Natural killer cell (primary cell): ENCODE measurements at regions not wholly inside any gene's neighbourhood (a gene's known extent, or its start where the extent isn't known, plus 50 kb on each side); places are given as distances from the start of the nearest gene placed in this dataset.

Experiments
- ATAC-seq, 3 donors: fragments of 150-1000 bp in 2 of 3; fragments of 200-7000 bp in 1 of 3; cut with Tn5 transposase; 1 replicate in 1 of 3; 2 replicates in 2 of 3; pipeline ENCODE4 v1.10.0; 2021; ENCODE audit warnings: mild to moderate bottlenecking in 2 of 3, moderate library complexity in 2 of 3
- DNase-seq, 2 donors: peaks; one replicate each; pipeline versions ENCODE4 v3.0.0 to v3.0.0-alpha.2; 2013 to 2021; ENCODE audit warnings: mixed read lengths in 1 of 2
- H3K27ac ChIP-seq: one replicate; pipeline ENCODE4 v1.5.1; 2013; ENCODE audit warnings: mild to moderate bottlenecking, low read length
- H3K27me3 ChIP-seq: one replicate; pipeline ENCODE4 v1.6.1; 2013; ENCODE audit warnings: low read length; ENCODE audit not compliant: control insufficient read depth, insufficient read depth
- H3K36me3 ChIP-seq: one replicate; pipeline ENCODE4 v1.6.1; 2013; ENCODE audit warnings: low read length; ENCODE audit not compliant: control insufficient read depth, insufficient read depth
- H3K4me1 ChIP-seq: one replicate; pipeline ENCODE4 v1.6.1; 2013; ENCODE audit warnings: low read length; ENCODE audit not compliant: control insufficient read depth, insufficient read depth
- H3K4me3 ChIP-seq: one replicate; pipeline ENCODE4 v1.5.1; 2013; ENCODE audit warnings: low read length
- H3K9me3 ChIP-seq: one replicate; pipeline ENCODE4 v1.6.1; 2013; ENCODE audit warnings: low read length; ENCODE audit not compliant: control insufficient read depth, insufficient read depth
- H3K27ac Mint-ChIP-seq, 2 donors: one replicate each; pipeline ENCODE4 v1.8.0; 2022; ENCODE audit warnings: mild to moderate bottlenecking in 2 of 2, mixed read lengths in 2 of 2, moderate library complexity in 1 of 2
- H3K27me3 Mint-ChIP-seq, 2 donors: one replicate each; pipeline ENCODE4 v1.8.0; 2022; ENCODE audit warnings: low read depth in 2 of 2, mixed read lengths in 2 of 2
- H3K36me3 Mint-ChIP-seq: one replicate; pipeline ENCODE4 v1.8.0; 2022; ENCODE audit warnings: mixed read lengths
- H3K4me1 Mint-ChIP-seq, 2 donors: one replicate each; pipeline ENCODE4 v1.8.0; 2022; ENCODE audit warnings: mixed read lengths in 2 of 2
- H3K4me3 Mint-ChIP-seq: one replicate; pipeline ENCODE4 v1.8.0; 2022; ENCODE audit warnings: mild to moderate bottlenecking, moderate library complexity, mixed read lengths
- H3K9me3 Mint-ChIP-seq, 2 donors: one replicate each; pipeline ENCODE4 v1.8.0; 2022; ENCODE audit warnings: mixed read lengths in 2 of 2
- WGBS: methylation state at CpG from one replicate; pipeline ENCODE4 v1.1.7; 2013; ENCODE audit warnings: missing lambda C conversion rate; ENCODE audit not compliant: insufficient coverage; 5-methylcytosine and 5-hydroxymethylcytosine counted together
- intact Hi-C: fragments of 100-400 bp; cut with micrococcal nuclease; formaldehyde crosslinking; loops from one replicate; pipeline ENCODE4 v1.14.2; 2022
- TF ChIP-seq, protein P1 (sequence below): fragments of 200-600 bp; IDR thresholded peaks from one replicate; pipeline ENCODE4 v1.8.0; 2022; ENCODE audit warnings: antibody characterized with exemption

- 87% methylated on average over 3 of the region's 3 CpGs for WGBS
- Mint-ChIP-seq H3K9me3 (no peaks in the 10 kb centered on the region), H3K36me3 (no peaks in the 10 kb centered on the region), H3K4me1 (no peaks in the 10 kb centered on the region), H3K27ac (no peak overlapping the region), H3K4me3 (no peak overlapping the region), H3K27me3 (peaks cover 0 to 5% of the 10 kb centered on the region in 2 donors)
- no peaks in the 10 kb centered on the region for H3K27me3 ChIP-seq
- no peak overlapping the region for H3K4me3 ChIP-seq
- no peaks in the 10 kb centered on the region for H3K4me1 ChIP-seq
- ATAC-seq (no peak), DNase-seq (no peak)
- TF ChIP-seq, protein P1, sequence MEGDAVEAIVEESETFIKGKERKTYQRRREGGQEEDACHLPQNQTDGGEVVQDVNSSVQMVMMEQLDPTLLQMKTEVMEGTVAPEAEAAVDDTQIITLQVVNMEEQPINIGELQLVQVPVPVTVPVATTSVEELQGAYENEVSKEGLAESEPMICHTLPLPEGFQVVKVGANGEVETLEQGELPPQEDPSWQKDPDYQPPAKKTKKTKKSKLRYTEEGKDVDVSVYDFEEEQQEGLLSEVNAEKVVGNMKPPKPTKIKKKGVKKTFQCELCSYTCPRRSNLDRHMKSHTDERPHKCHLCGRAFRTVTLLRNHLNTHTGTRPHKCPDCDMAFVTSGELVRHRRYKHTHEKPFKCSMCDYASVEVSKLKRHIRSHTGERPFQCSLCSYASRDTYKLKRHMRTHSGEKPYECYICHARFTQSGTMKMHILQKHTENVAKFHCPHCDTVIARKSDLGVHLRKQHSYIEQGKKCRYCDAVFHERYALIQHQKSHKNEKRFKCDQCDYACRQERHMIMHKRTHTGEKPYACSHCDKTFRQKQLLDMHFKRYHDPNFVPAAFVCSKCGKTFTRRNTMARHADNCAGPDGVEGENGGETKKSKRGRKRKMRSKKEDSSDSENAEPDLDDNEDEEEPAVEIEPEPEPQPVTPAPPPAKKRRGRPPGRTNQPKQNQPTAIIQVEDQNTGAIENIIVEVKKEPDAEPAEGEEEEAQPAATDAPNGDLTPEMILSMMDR, result no peak
- H3K36me3 ChIP-seq, result no peaks in the 10 kb centered on the region
- intact Hi-C loops, result no loop called here
- no peak overlapping the region for H3K27ac ChIP-seq
- no peaks in the 10 kb centered on the region for H3K9me3 ChIP-seq
Measured at GRCh38 chr11:33944345-33944692, 52.4 kb upstream of the LMO2 start.

GRCh38 chr11:33942954-33943353 is 51.1 kb upstream of the LMO2 start:
- Histone ChIP-seq H3K4me3 (no peak overlapping the region), H3K4me1 (no peaks in the 10 kb centered on the region), H3K9me3 (no peaks in the 10 kb centered on the region), H3K27ac (no peak overlapping the region), H3K36me3 (no peaks in the 10 kb centered on the region), H3K27me3 (no peaks in the 10 kb centered on the region)
- intact Hi-C loops, result no loop called here
- Mint-ChIP-seq H3K36me3 (no peaks in the 10 kb centered on the region), H3K4me1 (no peaks in the 10 kb centered on the region), H3K4me3 (no peak overlapping the region), H3K27ac (no peak overlapping the region), H3K27me3 (peaks cover 3 to 10% of the 10 kb centered on the region in 2 donors), H3K9me3 (no peaks in the 10 kb centered on the region)
- DNase-seq (no peak), ATAC-seq (no peak)
- TF ChIP-seq, protein P1, result no peak
- 43% methylated on average over 4 of the region's 4 CpGs for WGBS

DNA sequence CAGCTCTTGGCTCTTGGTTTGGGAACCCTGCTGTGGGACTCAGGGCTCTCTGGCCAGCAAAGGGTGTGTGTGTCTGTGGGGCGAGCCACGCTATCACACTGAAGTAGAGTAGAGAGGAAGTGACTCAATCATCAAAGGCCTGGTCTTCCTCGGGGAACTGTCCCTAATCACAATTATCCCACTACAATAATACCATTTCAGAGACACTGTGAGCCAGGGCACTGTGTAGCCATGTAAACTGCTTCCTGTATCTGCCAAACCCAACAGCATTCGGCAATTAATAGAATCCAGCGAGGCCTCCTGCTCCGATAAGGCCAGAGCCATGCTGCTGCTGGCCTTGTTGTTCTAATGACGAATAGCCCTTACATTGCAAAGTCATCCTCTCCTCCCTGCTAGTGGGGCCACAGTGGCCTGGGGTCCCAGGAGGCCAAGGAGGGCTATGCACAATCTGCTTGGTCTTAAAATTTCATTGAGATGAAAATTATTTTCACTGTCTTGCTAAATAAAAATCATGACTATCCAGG is 49.8 kb upstream of the LMO2 start:
- H3K4me1 Mint-ChIP-seq, result no peaks in the 10 kb centered on the region
- no peak for DNase-seq
- H3K27me3 ChIP-seq, result no peaks in the 10 kb centered on the region
- intact Hi-C loops, result no loop called here
- H3K27me3 Mint-ChIP-seq, result peaks cover 12 to 22% of the 10 kb centered on the region in 2 donors
- H3K27ac Mint-ChIP-seq, result no peak overlapping the region
- no peaks in the 10 kb centered on the region for H3K36me3 ChIP-seq
- no peak for ATAC-seq
- H3K9me3 ChIP-seq, result no peaks in the 10 kb centered on the region
- no peak overlapping the region for H3K27ac ChIP-seq
- H3K9me3 Mint-ChIP-seq, result no peaks in the 10 kb centered on the region
- no peak overlapping the region for H3K4me3 Mint-ChIP-seq
- TF ChIP-seq, protein P1, result no peak
- no peaks in the 10 kb centered on the region for H3K4me1 ChIP-seq
- WGBS, result 75% methylated on average over 5 of the region's 7 CpGs
- H3K36me3 Mint-ChIP-seq, result no peaks in the 10 kb centered on the region
- H3K4me3 ChIP-seq, result no peak overlapping the region
